ENCODE measurements at regions not wholly inside any gene's neighbourhood (a gene's known extent, or its start where the extent isn't known, plus 50 kb on each side); places are given as distances from the start of the nearest gene placed in this dataset.

- H3K27me3 ChIP-seq = no peaks in the 10 kb centered on the region
- no peak overlapping the region for H3K4me3 ChIP-seq
- no peak overlapping the region for H3K27ac ChIP-seq (replicated peaks in 1 of 4)
- H3K4me1 ChIP-seq = no peaks in the 10 kb centered on the region
- TF ChIP-seq CTCF (IDR thresholded peaks at IDR 0.05) (no peak), POLR2A (IDR thresholded peaks at IDR 0.05; ENCODE audit: low read depth) (no peak), POLR2AphosphoS5 (IDR thresholded peaks at IDR 0.05) (no peak), EP300 (IDR thresholded peaks at IDR 0.05) (no peak)
- WGBS = 79% methylated on average over 3 of the region's 3 CpGs
- H3K36me3 ChIP-seq = no peaks in the 10 kb centered on the region
- intact Hi-C loops (cut with DNase I) = no loop called here
- H3K9me3 ChIP-seq = no peaks in the 10 kb centered on the region
- DNase-seq (ENCODE audit: extremely low spot score) = no peak
These were observed 774.1 kb downstream of the LIG4 start for GRCh38 chr13:107441279-107441678.

- Histone ChIP-seq H3K36me3 (no peaks in the 10 kb centered on the region), H3K9me3 (no peaks in the 10 kb centered on the region), H3K4me1 (no peaks in the 10 kb centered on the region), H3K27me3 (no peaks in the 10 kb centered on the region), H3K27ac (replicated peaks in 1 of 4) (no peak overlapping the region), H3K4me3 (no peak overlapping the region)
- DNase-seq (ENCODE audit: extremely low spot score) = no peak
- no peak for TF ChIP-seq EP300 (IDR thresholded peaks at IDR 0.05)
- TF ChIP-seq POLR2A (IDR thresholded peaks at IDR 0.05; ENCODE audit: low read depth) = no peak
- TF ChIP-seq CTCF (IDR thresholded peaks at IDR 0.05) = no peak
- no peak for TF ChIP-seq POLR2AphosphoS5 (IDR thresholded peaks at IDR 0.05)
- WGBS = 86% methylated on average over 1 of the region's 1 CpG
- intact Hi-C loops (cut with DNase I) = no loop called here
These were observed 777.1 kb downstream of the LIG4 start for GRCh38 chr13:107438251-107438650.

GRCh38 chr13:107434347-107434746, 781.0 kb downstream of the LIG4 start:
- no peaks in the 10 kb centered on the region for H3K36me3 ChIP-seq
- H3K4me3 ChIP-seq = no peak overlapping the region
- no peaks in the 10 kb centered on the region for H3K27me3 ChIP-seq
- TF ChIP-seq EP300 (IDR thresholded peaks at IDR 0.05) (no peak), POLR2A (IDR thresholded peaks at IDR 0.05; ENCODE audit: low read depth) (no peak), CTCF (IDR thresholded peaks at IDR 0.05) (no peak), POLR2AphosphoS5 (IDR thresholded peaks at IDR 0.05) (no peak)
- H3K27ac ChIP-seq (replicated peaks in 1 of 4) = no peak overlapping the region
- no peaks in the 10 kb centered on the region for H3K4me1 ChIP-seq
- WGBS = 82% methylated on average over 4 of the region's 4 CpGs
- intact Hi-C loops (cut with DNase I) = no loop called here
- H3K9me3 ChIP-seq = no peaks in the 10 kb centered on the region
- DNase-seq (ENCODE audit: extremely low spot score) = no peak

GRCh38 chr13:107427536-107427935, 787.8 kb downstream of the LIG4 start:
- H3K9me3 ChIP-seq = peaks cover 0 to 4% (median 0%) of the 10 kb centered on the region in 4 donors
- H3K27me3 ChIP-seq = no peaks in the 10 kb centered on the region
- TF ChIP-seq EP300 (IDR thresholded peaks at IDR 0.05) = no peak
- no peak for TF ChIP-seq CTCF (IDR thresholded peaks at IDR 0.05)
- no peak for TF ChIP-seq POLR2AphosphoS5 (IDR thresholded peaks at IDR 0.05)
- TF ChIP-seq POLR2A (IDR thresholded peaks at IDR 0.05; ENCODE audit: low read depth) = no peak
- H3K4me1 ChIP-seq = no peaks in the 10 kb centered on the region
- intact Hi-C loops (cut with DNase I) = no loop called here
- no peaks in the 10 kb centered on the region for H3K36me3 ChIP-seq
- no peak for DNase-seq (ENCODE audit: extremely low spot score)
- no peak overlapping the region for H3K27ac ChIP-seq (replicated peaks in 1 of 4)
- H3K4me3 ChIP-seq = no peak overlapping the region

- intact Hi-C loops (cut with DNase I) = no loop called here
- no peaks in the 10 kb centered on the region for H3K36me3 ChIP-seq
- DNase-seq (ENCODE audit: extremely low spot score) = no peak
- H3K4me1 ChIP-seq = no peaks in the 10 kb centered on the region
- TF ChIP-seq POLR2A (IDR thresholded peaks at IDR 0.05; ENCODE audit: low read depth) (no peak), POLR2AphosphoS5 (IDR thresholded peaks at IDR 0.05) (no peak), EP300 (IDR thresholded peaks at IDR 0.05) (no peak), CTCF (IDR thresholded peaks at IDR 0.05) (no peak)
- H3K27me3 ChIP-seq = no peaks in the 10 kb centered on the region
- H3K27ac ChIP-seq (replicated peaks in 1 of 4) = no peak overlapping the region
- WGBS = 91% methylated on average over 2 of the region's 2 CpGs
- H3K4me3 ChIP-seq = no peak overlapping the region
- peaks cover 0 to 6% (median 0%) of the 10 kb centered on the region in 4 donors for H3K9me3 ChIP-seq
These were observed 792.9 kb downstream of the LIG4 start for GRCh38 chr13:107422421-107422820.
